Osteoblast (primary cell): ENCODE measurements at regions not wholly inside any gene's neighbourhood (a gene's known extent, or its start where the extent isn't known, plus 50 kb on each side); places are given as distances from the start of the nearest gene placed in this dataset.

Experiments
- DNase-seq: peaks from one replicate; pipeline ENCODE4 v3.0.0; 2011; ENCODE audit warnings: low spot score, mixed read lengths; ENCODE audit not compliant: insufficient read length; ENCODE audit errors: missing footprints
- H2AFZ ChIP-seq: 2 replicates; pipeline ENCODE4 v1.6.0; 2011; ENCODE audit warnings: mild to moderate bottlenecking, low read length
- H3K27ac ChIP-seq: 2 replicates; pipeline ENCODE4 v1.5.1; 2011; ENCODE audit warnings: mild to moderate bottlenecking, low read depth, low read length, moderate library complexity
- H3K27me3 ChIP-seq: 2 replicates; pipeline ENCODE4 v1.6.0; 2012; ENCODE audit warnings: mild to moderate bottlenecking, control low read depth, inconsistent platforms, low read length, moderate library complexity; ENCODE audit not compliant: insufficient read depth
- H3K36me3 ChIP-seq: 2 replicates; pipeline ENCODE4 v1.5.1; 2011; ENCODE audit warnings: mild to moderate bottlenecking, low read length, control low read depth, moderate library complexity; ENCODE audit not compliant: insufficient read depth
- H3K4me1 ChIP-seq: 2 replicates; pipeline ENCODE4 v1.5.1; 2011; ENCODE audit warnings: mild to moderate bottlenecking, low read length, control low read depth, moderate library complexity; ENCODE audit not compliant: insufficient read depth
- H3K4me2 ChIP-seq: 2 replicates; pipeline ENCODE4 v1.6.0; 2011; ENCODE audit warnings: mild to moderate bottlenecking, low read length; ENCODE audit not compliant: insufficient read depth
- H3K4me3 ChIP-seq: fragments of 200-600 bp; sonication (generic); 3 replicates; pipeline ENCODE4 v1.5.1; 2012; ENCODE audit warnings: mild to moderate bottlenecking, low read length, inconsistent platforms; ENCODE audit not compliant: insufficient read depth
- H3K79me2 ChIP-seq: 2 replicates; pipeline ENCODE4 v1.6.0; 2012; ENCODE audit warnings: mild to moderate bottlenecking, low read length, control low read depth, inconsistent platforms; ENCODE audit not compliant: insufficient read depth
- H3K9me3 ChIP-seq: 2 replicates; pipeline ENCODE4 v1.5.1; 2011; ENCODE audit warnings: low read depth, low read length, control low read depth
- H4K20me1 ChIP-seq: 2 replicates; pipeline ENCODE4 v1.6.0; 2012; ENCODE audit warnings: mild to moderate bottlenecking, low read length, control low read depth; ENCODE audit not compliant: insufficient read depth
- TF ChIP-seq, protein P1 (sequence below): IDR thresholded peaks from 2 replicates; pipeline ENCODE4 v1.5.1; 2011; ENCODE audit warnings: mild to moderate bottlenecking, low read depth, low read length, moderate library complexity; ENCODE audit errors: extremely low read depth

GRCh38 chr10:10118131-10118530 is 899.5 kb upstream of the CELF2 start:
- Histone ChIP-seq H3K36me3 (no peaks in the 10 kb centered on the region), H3K4me3 (no peak overlapping the region), H3K4me2 (no peak overlapping the region), H4K20me1 (no peaks in the 10 kb centered on the region), H3K79me2 (no peaks in the 10 kb centered on the region), H3K4me1 (no peaks in the 10 kb centered on the region), H2AFZ (no peak overlapping the region), H3K9me3 (no peaks in the 10 kb centered on the region), H3K27me3 (no peaks in the 10 kb centered on the region), H3K27ac (no peak overlapping the region)
- TF ChIP-seq, protein P1, sequence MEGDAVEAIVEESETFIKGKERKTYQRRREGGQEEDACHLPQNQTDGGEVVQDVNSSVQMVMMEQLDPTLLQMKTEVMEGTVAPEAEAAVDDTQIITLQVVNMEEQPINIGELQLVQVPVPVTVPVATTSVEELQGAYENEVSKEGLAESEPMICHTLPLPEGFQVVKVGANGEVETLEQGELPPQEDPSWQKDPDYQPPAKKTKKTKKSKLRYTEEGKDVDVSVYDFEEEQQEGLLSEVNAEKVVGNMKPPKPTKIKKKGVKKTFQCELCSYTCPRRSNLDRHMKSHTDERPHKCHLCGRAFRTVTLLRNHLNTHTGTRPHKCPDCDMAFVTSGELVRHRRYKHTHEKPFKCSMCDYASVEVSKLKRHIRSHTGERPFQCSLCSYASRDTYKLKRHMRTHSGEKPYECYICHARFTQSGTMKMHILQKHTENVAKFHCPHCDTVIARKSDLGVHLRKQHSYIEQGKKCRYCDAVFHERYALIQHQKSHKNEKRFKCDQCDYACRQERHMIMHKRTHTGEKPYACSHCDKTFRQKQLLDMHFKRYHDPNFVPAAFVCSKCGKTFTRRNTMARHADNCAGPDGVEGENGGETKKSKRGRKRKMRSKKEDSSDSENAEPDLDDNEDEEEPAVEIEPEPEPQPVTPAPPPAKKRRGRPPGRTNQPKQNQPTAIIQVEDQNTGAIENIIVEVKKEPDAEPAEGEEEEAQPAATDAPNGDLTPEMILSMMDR = no peak
- no peak for DNase-seq

- DNase-seq = no peak
- no peak overlapping the region for H3K27ac ChIP-seq
- H3K4me1 ChIP-seq = no peaks in the 10 kb centered on the region
- H3K4me3 ChIP-seq = no peak overlapping the region
- no peaks in the 10 kb centered on the region for H3K27me3 ChIP-seq
- H3K9me3 ChIP-seq = no peaks in the 10 kb centered on the region
- no peaks in the 10 kb centered on the region for H3K36me3 ChIP-seq
- no peak overlapping the region for H3K4me2 ChIP-seq
- TF ChIP-seq, protein P1 = no peak
- H4K20me1 ChIP-seq = no peaks in the 10 kb centered on the region
- H3K79me2 ChIP-seq = no peaks in the 10 kb centered on the region
- no peak overlapping the region for H2AFZ ChIP-seq
These were observed 897.0 kb upstream of the CELF2 start for GRCh38 chr10:10120671-10121070.

DNA sequence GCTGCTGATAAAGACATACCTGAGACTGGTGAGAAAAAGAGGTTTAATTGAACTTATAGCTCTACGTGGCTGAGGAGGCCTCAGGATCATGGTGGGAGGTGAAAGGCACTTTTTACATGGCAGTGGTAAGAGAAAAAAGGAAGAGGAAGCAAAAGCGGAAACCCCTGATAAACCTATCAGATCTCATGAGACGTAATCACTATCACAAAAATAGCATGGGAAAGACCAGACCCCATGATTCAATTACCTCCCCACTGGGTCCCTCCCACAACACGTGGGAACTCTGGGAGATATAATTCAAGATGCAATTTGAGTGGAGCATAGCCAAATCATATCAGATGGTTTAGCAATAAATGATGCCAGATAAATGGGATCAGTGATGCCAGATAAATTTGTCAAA is 892.0 kb upstream of the CELF2 start:
- Histone ChIP-seq H3K27me3 (no peaks in the 10 kb centered on the region), H3K27ac (no peak overlapping the region)
- TF ChIP-seq, protein P1 = no peak

DNA sequence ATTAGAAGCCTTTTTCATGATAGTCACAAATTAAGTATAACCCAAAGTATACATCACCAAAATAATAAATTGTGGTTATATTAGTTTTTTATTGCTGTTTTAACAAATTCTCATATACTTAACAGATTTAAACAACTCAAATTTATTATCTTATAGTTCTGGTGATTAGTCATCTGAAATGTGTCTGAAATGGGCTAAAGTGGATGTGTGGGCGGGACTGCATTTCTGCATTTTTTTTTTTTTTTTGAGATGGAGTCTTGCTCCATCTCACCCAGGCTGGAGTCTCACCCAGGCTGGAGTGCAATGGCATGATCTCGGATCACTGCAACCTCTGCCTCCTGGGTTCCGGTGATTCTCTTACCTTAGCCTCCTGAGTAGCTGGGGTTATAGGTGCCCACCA is 891.5 kb upstream of the CELF2 start:
- H3K36me3 ChIP-seq = no peaks in the 10 kb centered on the region
- no peaks in the 10 kb centered on the region for H3K4me1 ChIP-seq
- no peak overlapping the region for H2AFZ ChIP-seq
- no peaks in the 10 kb centered on the region for H4K20me1 ChIP-seq
- H3K9me3 ChIP-seq = no peaks in the 10 kb centered on the region
- no peak overlapping the region for H3K27ac ChIP-seq
- no peak overlapping the region for H3K4me3 ChIP-seq
- TF ChIP-seq, protein P1 = no peak
- H3K79me2 ChIP-seq = no peaks in the 10 kb centered on the region
- no peak for DNase-seq
- no peaks in the 10 kb centered on the region for H3K27me3 ChIP-seq
- no peak overlapping the region for H3K4me2 ChIP-seq

More for the DNA sequence above, 892.0 kb upstream of the CELF2 start:
- no peaks in the 10 kb centered on the region for H3K79me2 ChIP-seq
- H3K4me3 ChIP-seq = no peak overlapping the region
- no peaks in the 10 kb centered on the region for H3K36me3 ChIP-seq
- DNase-seq = no peak
- H3K4me2 ChIP-seq = no peak overlapping the region
- no peaks in the 10 kb centered on the region for H4K20me1 ChIP-seq
- H2AFZ ChIP-seq = no peak overlapping the region
- no peaks in the 10 kb centered on the region for H3K9me3 ChIP-seq
- H3K4me1 ChIP-seq = no peaks in the 10 kb centered on the region
